ENCODE measurements at regions not wholly inside any gene's neighbourhood (a gene's known extent, or its start where the extent isn't known, plus 50 kb on each side); places are given as distances from the start of the nearest gene placed in this dataset.

DNA sequence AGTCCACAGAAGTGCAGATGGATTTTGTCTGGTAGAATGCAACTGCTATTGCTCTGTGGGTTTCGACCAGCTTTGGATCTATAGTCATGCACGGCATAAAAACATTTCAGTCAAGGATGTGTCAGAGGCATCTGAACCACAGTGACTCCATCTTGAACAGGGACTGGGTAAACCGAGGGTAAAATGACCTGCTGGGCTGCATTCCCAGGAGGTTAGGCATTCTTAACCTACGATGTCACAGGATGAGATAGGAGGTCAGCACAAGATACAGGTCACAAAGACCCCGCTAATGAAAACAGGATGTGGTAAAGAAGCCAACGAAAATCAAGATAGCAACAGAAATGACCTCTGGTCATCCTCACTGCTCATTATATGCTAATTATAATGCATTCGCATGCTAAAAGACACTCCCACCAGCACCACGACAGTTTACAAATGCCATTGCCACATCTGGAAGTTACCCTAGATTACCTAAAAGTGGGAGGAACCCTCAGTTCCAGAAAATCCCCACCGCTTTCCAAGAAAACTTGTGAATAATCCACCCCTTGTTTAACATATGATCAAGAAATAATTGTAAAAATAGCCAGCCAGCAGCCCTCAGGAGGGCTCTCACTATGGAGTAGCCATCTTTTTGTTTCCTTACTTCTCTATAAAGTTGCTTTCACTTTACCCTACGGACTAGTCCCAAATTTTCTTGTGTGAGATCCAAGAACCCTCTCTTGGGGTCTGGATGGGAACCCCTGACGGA is 50.7 kb upstream of the CPXM2 start:
- no peaks in the 10 kb centered on the region for H3K4me1 ChIP-seq
- intact Hi-C loops (cut with DNase I; ENCODE audit: low total_unique reads): no loop called here
- H3K4me3 ChIP-seq: no peak overlapping the region
- TF ChIP-seq POLR2AphosphoS5 (IDR thresholded peaks at IDR 0.05) (no peak), POLR2A (IDR thresholded peaks at IDR 0.05) (no peak)
- TF ChIP-seq, protein P1, sequence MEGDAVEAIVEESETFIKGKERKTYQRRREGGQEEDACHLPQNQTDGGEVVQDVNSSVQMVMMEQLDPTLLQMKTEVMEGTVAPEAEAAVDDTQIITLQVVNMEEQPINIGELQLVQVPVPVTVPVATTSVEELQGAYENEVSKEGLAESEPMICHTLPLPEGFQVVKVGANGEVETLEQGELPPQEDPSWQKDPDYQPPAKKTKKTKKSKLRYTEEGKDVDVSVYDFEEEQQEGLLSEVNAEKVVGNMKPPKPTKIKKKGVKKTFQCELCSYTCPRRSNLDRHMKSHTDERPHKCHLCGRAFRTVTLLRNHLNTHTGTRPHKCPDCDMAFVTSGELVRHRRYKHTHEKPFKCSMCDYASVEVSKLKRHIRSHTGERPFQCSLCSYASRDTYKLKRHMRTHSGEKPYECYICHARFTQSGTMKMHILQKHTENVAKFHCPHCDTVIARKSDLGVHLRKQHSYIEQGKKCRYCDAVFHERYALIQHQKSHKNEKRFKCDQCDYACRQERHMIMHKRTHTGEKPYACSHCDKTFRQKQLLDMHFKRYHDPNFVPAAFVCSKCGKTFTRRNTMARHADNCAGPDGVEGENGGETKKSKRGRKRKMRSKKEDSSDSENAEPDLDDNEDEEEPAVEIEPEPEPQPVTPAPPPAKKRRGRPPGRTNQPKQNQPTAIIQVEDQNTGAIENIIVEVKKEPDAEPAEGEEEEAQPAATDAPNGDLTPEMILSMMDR (IDR thresholded peaks at IDR 0.05): no peak
- no peaks in the 10 kb centered on the region for H3K9me3 ChIP-seq
- no peak for DNase-seq (ENCODE audit: low spot score in 2 of 2)
- H3K27me3 ChIP-seq: no peaks in the 10 kb centered on the region
- no peaks in the 10 kb centered on the region for H3K36me3 ChIP-seq
- H3K27ac ChIP-seq: no peak overlapping the region
